ENCODE measurements at regions not wholly inside any gene's neighbourhood (a gene's known extent, or its start where the extent isn't known, plus 50 kb on each side); places are given as distances from the start of the nearest gene placed in this dataset.

- no peak overlapping the region for H3K27ac Mint-ChIP-seq
Observed at GRCh38 chr2:64718250-64718885, 64.7 kb upstream of the SERTAD2 start.

GRCh38 chr2:64720535-64721319 lies 67.0 kb upstream of the SERTAD2 start:
- H3K9me3 Mint-ChIP-seq, result no peaks in the 10 kb centered on the region
- ChIA-PET CTCF (ENCODE audit: partially characterized antibody) (interaction anchor here (1.0 kb wide), 1 partner anchor 66 kb away, joined by 4 read pairs; no protein-coding TSS in a partner anchor), POLR2A (ENCODE audit: partially characterized antibody) (no interaction called here)
- H3K4me3 Mint-ChIP-seq, result no peak overlapping the region
- Histone ChIP-seq H3K9me3 (ENCODE audit: control insufficient read depth in 1 of 2, low read length in 2 of 2) (no peaks in the 10 kb centered on the region), H3K27ac (ENCODE audit: low read depth, low read length) (no peak overlapping the region), H3K4me3 (ENCODE audit: low read length in 2 of 2) (no peak overlapping the region), H3K4me1 (ENCODE audit: insufficient read depth, low read length) (no peaks in the 10 kb centered on the region), H3K27me3 (ENCODE audit: insufficient read depth, low read length) (no peaks in the 10 kb centered on the region), H3K36me3 (ENCODE audit: insufficient read depth, low read length) (no peaks in the 10 kb centered on the region)
- no peak overlapping the region for H3K27ac Mint-ChIP-seq
- H3K36me3 Mint-ChIP-seq, result peaks cover 0 to 3% of the 10 kb centered on the region in 2 donors
- no peak for DNase-seq
- no peaks in the 10 kb centered on the region for H3K27me3 Mint-ChIP-seq
- H3K4me1 Mint-ChIP-seq, result peaks cover 0 to 4% (median 0%) of the 10 kb centered on the region in 4 donors
- intact Hi-C loops (cut with micrococcal nuclease), result no loop called here

More at GRCh38 chr2:64718250-64718885, 64.7 kb upstream of the SERTAD2 start:
- Histone ChIP-seq H3K36me3 (ENCODE audit: insufficient read depth, low read length) (no peaks in the 10 kb centered on the region), H3K4me3 (ENCODE audit: low read length in 2 of 2) (no peak overlapping the region), H3K9me3 (ENCODE audit: control insufficient read depth in 1 of 2, low read length in 2 of 2) (no peaks in the 10 kb centered on the region), H3K27me3 (ENCODE audit: insufficient read depth, low read length) (no peaks in the 10 kb centered on the region), H3K4me1 (ENCODE audit: insufficient read depth, low read length) (no peaks in the 10 kb centered on the region), H3K27ac (ENCODE audit: low read depth, low read length) (no peak overlapping the region)
- ChIA-PET POLR2A (ENCODE audit: partially characterized antibody) (interaction anchor here (1.5 kb wide), 1 partner anchor 64 kb away, joined by 6 read pairs; the partner anchor contains the start of gene SERTAD2), CTCF (ENCODE audit: partially characterized antibody) (interaction anchor here (1.8 kb wide), 1 partner anchor 72 kb away, joined by 8 read pairs; no protein-coding TSS in a partner anchor)
- intact Hi-C loops (cut with micrococcal nuclease), result no loop called here
- no peaks in the 10 kb centered on the region for H3K9me3 Mint-ChIP-seq
- peaks cover 0 to 5% (median 0%) of the 10 kb centered on the region in 4 donors for H3K4me1 Mint-ChIP-seq
- H3K27me3 Mint-ChIP-seq, result no peaks in the 10 kb centered on the region
- H3K4me3 Mint-ChIP-seq, result no peak overlapping the region
- DNase-seq, result no peak
- no peaks in the 10 kb centered on the region for H3K36me3 Mint-ChIP-seq

GRCh38 chr2:64721320-64721623 lies 67.6 kb upstream of the SERTAD2 start:
- intact Hi-C loops (cut with micrococcal nuclease), result no loop called here

GRCh38 chr2:64722291-64723044 lies 68.8 kb upstream of the SERTAD2 start:
- H3K27me3 Mint-ChIP-seq, result no peaks in the 10 kb centered on the region
- no peaks in the 10 kb centered on the region for H3K9me3 ChIP-seq (ENCODE audit: control insufficient read depth in 1 of 2, low read length in 2 of 2)
- no peak overlapping the region for H3K4me3 Mint-ChIP-seq
- H3K27ac Mint-ChIP-seq, result no peak overlapping the region
- H3K27ac ChIP-seq (ENCODE audit: low read depth, low read length), result no peak overlapping the region
- no peaks in the 10 kb centered on the region for H3K27me3 ChIP-seq (ENCODE audit: insufficient read depth, low read length)
- H3K9me3 Mint-ChIP-seq, result no peaks in the 10 kb centered on the region
- H3K36me3 ChIP-seq (ENCODE audit: insufficient read depth, low read length), result no peaks in the 10 kb centered on the region
- H3K4me1 ChIP-seq (ENCODE audit: insufficient read depth, low read length), result peaks cover 13% of the 10 kb centered on the region
- peaks cover 9 to 15% (median 14%) of the 10 kb centered on the region in 4 donors for H3K4me1 Mint-ChIP-seq
- ChIA-PET CTCF (ENCODE audit: partially characterized antibody) (interaction anchor here (0.6 to 1.7 kb wide), 3 partner anchors 12 to 116 kb away, joined by 3 to 5 read pairs (median 4); no protein-coding TSS in a partner anchor), POLR2A (ENCODE audit: partially characterized antibody) (interaction anchor here (1.2 to 1.4 kb wide), 2 partner anchors 8 to 68 kb away, joined by 3 to 4 read pairs; no protein-coding TSS in a partner anchor)
- no peak for DNase-seq
- H3K36me3 Mint-ChIP-seq, result peaks cover 0 to 4% of the 10 kb centered on the region in 2 donors
- no peak overlapping the region for H3K4me3 ChIP-seq (ENCODE audit: low read length in 2 of 2)
- intact Hi-C loops (cut with micrococcal nuclease), result no loop called here

More at GRCh38 chr2:64721320-64721623, 67.6 kb upstream of the SERTAD2 start:
- DNase-seq, result no peak
- Histone ChIP-seq H3K9me3 (ENCODE audit: control insufficient read depth in 1 of 2, low read length in 2 of 2) (no peaks in the 10 kb centered on the region), H3K36me3 (ENCODE audit: insufficient read depth, low read length) (no peaks in the 10 kb centered on the region), H3K4me3 (ENCODE audit: low read length in 2 of 2) (no peak overlapping the region), H3K27me3 (ENCODE audit: insufficient read depth, low read length) (no peaks in the 10 kb centered on the region), H3K27ac (ENCODE audit: low read depth, low read length) (no peak overlapping the region), H3K4me1 (ENCODE audit: insufficient read depth, low read length) (peaks cover under 1% of the 10 kb centered on the region)
- Mint-ChIP-seq H3K36me3 (peaks cover 0 to 3% of the 10 kb centered on the region in 2 donors), H3K27me3 (no peaks in the 10 kb centered on the region), H3K4me1 (peaks cover 0 to 5% (median 3%) of the 10 kb centered on the region in 4 donors), H3K4me3 (no peak overlapping the region), H3K27ac (no peak overlapping the region), H3K9me3 (no peaks in the 10 kb centered on the region)
- POLR2A ChIA-PET (ENCODE audit: partially characterized antibody), result interaction anchor here (1.2 to 1.4 kb wide), 2 partner anchors 9 to 67 kb away, joined by 3 to 4 read pairs; no protein-coding TSS in a partner anchor
- CTCF ChIA-PET (ENCODE audit: partially characterized antibody), result interaction anchor here (1.0 kb wide), 2 partner anchors 13 to 67 kb away, joined by 3 to 4 read pairs; no protein-coding TSS in a partner anchor

DNA sequence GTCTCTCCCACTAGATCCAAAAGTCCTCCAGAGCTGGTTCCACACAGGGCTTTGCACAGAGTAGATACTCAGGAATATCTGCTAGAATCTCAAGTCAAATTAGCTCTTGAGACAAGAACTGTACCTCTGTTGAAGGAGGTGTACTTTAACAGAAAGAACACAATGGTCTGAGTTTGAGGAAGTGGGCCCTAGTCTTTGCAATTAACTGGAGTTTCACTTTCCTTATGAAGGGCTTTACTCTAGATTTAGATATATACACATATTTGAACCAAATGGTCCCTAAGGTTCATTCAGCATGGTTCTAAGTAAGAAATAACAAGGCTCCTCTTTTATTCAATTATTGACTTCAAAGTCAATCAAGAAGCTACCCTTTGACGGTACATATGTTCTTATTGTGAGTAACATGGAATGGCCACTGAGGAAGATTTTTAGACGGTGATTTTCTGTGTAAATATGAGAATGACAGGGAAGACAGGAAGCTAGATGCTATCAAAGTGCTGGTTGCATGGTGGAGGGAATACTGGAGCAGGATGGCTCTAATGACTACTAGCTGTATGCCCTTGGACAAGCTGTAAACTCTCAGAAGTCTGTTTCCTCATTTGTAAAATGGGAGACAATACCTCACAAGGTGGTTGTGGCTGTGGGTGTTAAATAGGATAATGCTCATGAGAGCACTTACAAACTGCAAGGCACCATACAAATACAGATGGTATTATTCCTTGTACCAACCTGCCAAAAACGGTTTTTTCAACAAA lies 73.5 kb upstream of the SERTAD2 start:
- Histone ChIP-seq H3K27ac (ENCODE audit: low read depth, low read length) (peak overlapping the region; percentile 34), H3K27me3 (ENCODE audit: insufficient read depth, low read length) (no peaks in the 10 kb centered on the region), H3K36me3 (ENCODE audit: insufficient read depth, low read length) (no peaks in the 10 kb centered on the region), H3K9me3 (ENCODE audit: control insufficient read depth in 1 of 2, low read length in 2 of 2) (no peaks in the 10 kb centered on the region), H3K4me1 (ENCODE audit: insufficient read depth, low read length) (peaks cover 42% of the 10 kb centered on the region), H3K4me3 (ENCODE audit: low read length in 2 of 2) (peak overlapping the region; percentile 39 to 54)
- Mint-ChIP-seq H3K9me3 (no peaks in the 10 kb centered on the region), H3K27me3 (no peaks in the 10 kb centered on the region), H3K4me1 (peaks cover 31 to 53% (median 40%) of the 10 kb centered on the region in 4 donors), H3K36me3 (peaks cover 0 to 11% of the 10 kb centered on the region in 2 donors), H3K27ac (peak overlapping the region; percentile 66 to 95 (median 88)), H3K4me3 (peak overlapping the region; percentile 56 to 87 (median 77))
- ChIA-PET POLR2A (ENCODE audit: partially characterized antibody) (interaction anchor here (0.7 to 11.1 kb wide), 19 partner anchors 11 to 402 kb away, joined by 3 to 172 read pairs (median 4); partner anchors contain the start of genes AFTPH, RAB1A and SERTAD2), CTCF (ENCODE audit: partially characterized antibody) (interaction anchor here (0.7 to 3.0 kb wide), 17 partner anchors 9 to 122 kb away, joined by 3 to 33 read pairs (median 4); partner anchors contain the start of gene SERTAD2)
- DNase-seq, result peak in 4 of 5 donors; percentile 21 to 39 (median 32)
- intact Hi-C loops (cut with micrococcal nuclease), result no loop called here

- peaks cover 31 to 53% (median 42%) of the 10 kb centered on the region in 4 donors for H3K4me1 Mint-ChIP-seq
- Histone ChIP-seq H3K9me3 (ENCODE audit: control insufficient read depth in 1 of 2, low read length in 2 of 2) (no peaks in the 10 kb centered on the region), H3K36me3 (ENCODE audit: insufficient read depth, low read length) (no peaks in the 10 kb centered on the region), H3K4me1 (ENCODE audit: insufficient read depth, low read length) (peaks cover 42% of the 10 kb centered on the region), H3K27me3 (ENCODE audit: insufficient read depth, low read length) (no peaks in the 10 kb centered on the region), H3K4me3 (ENCODE audit: low read length in 2 of 2) (peak overlapping the region in 1 of 2 donors; percentile 39), H3K27ac (ENCODE audit: low read depth, low read length) (no peak overlapping the region)
- no peak for DNase-seq
- no peaks in the 10 kb centered on the region for H3K9me3 Mint-ChIP-seq
- H3K36me3 Mint-ChIP-seq, result peaks cover 0 to 11% of the 10 kb centered on the region in 2 donors
- peak overlapping the region in 7 of 8 donors; percentile 15 to 87 (median 76) for H3K4me3 Mint-ChIP-seq
- CTCF ChIA-PET (ENCODE audit: partially characterized antibody), result interaction anchor here (0.7 to 3.0 kb wide), 12 partner anchors 9 to 123 kb away, joined by 3 to 33 read pairs (median 4); partner anchors contain the start of gene SERTAD2
- H3K27ac Mint-ChIP-seq, result peak overlapping the region; percentile 66 to 95 (median 89)
- no peaks in the 10 kb centered on the region for H3K27me3 Mint-ChIP-seq
- intact Hi-C loops (cut with micrococcal nuclease), result no loop called here
- POLR2A ChIA-PET (ENCODE audit: partially characterized antibody), result interaction anchor here (0.6 to 11.1 kb wide), 16 partner anchors 8 to 203 kb away, joined by 3 to 172 read pairs (median 4); partner anchors contain the start of genes AFTPH and SERTAD2
Observed at GRCh38 chr2:64727843-64728463, 74.2 kb upstream of the SERTAD2 start.
